Neural progenitor cell (in vitro differentiated cells): ENCODE measurements at regions not wholly inside any gene's neighbourhood (a gene's known extent, or its start where the extent isn't known, plus 50 kb on each side); places are given as distances from the start of the nearest gene placed in this dataset.
A peak's percentile ranks its signal among the peaks of the same experiment; 100 is the strongest.

ENCODE experiments used
- DNase-seq: peaks from one replicate; pipeline ENCODE4 v3.0.0-alpha.2; 2016; ENCODE audit warnings: low spot score
- H2AFZ ChIP-seq: fragments of 200-600 bp; sonication (generic); replicated peaks from 2 replicates; pipeline ENCODE4 v1.6.1; 2016; ENCODE audit warnings: antibody characterized with exemption
- H3F3A ChIP-seq: fragments of 200-600 bp; sonication (generic); 2 replicates; pipeline ENCODE4 v1.6.1; 2016; ENCODE audit warnings: antibody characterized with exemption, low read depth
- H3K27ac ChIP-seq: fragments of 200-600 bp; sonication (generic); 2 replicates; pipeline ENCODE4 v1.5.1; 2016; ENCODE audit warnings: mild to moderate bottlenecking
- H3K27me3 ChIP-seq: fragments of 200-600 bp; sonication (generic); 2 replicates; pipeline ENCODE4 v1.6.1; 2016; ENCODE audit warnings: mild to moderate bottlenecking, moderate library complexity
- H3K36me3 ChIP-seq: fragments of 200-600 bp; sonication (generic); 2 replicates; pipeline ENCODE4 v1.5.1; 2016
- H3K4me1 ChIP-seq: fragments of 200-600 bp; sonication (generic); 2 replicates; pipeline ENCODE4 v1.6.1; 2016; ENCODE audit warnings: mixed run types
- H3K4me2 ChIP-seq: fragments of 200-600 bp; sonication (generic); 2 replicates; pipeline ENCODE4 v1.6.1; 2016
- H3K4me3 ChIP-seq: fragments of 200-600 bp; sonication (generic); 2 replicates; pipeline ENCODE4 v1.5.1; 2016
- H3K79me2 ChIP-seq: fragments of 200-600 bp; sonication (generic); 2 replicates; pipeline ENCODE4 v1.6.1; 2016; ENCODE audit warnings: low read depth
- H3K9ac ChIP-seq: fragments of 200-600 bp; sonication (generic); 2 replicates; pipeline ENCODE4 v1.6.1; 2016
- H3K9me3 ChIP-seq: fragments of 200-600 bp; sonication (generic); 2 replicates; pipeline ENCODE4 v1.5.1; 2016; ENCODE audit warnings: low read depth
- H4K20me1 ChIP-seq: fragments of 200-600 bp; sonication (generic); 2 replicates; pipeline ENCODE4 v1.6.1; 2016; ENCODE audit warnings: low read depth
- H3K27ac Mint-ChIP-seq: 3 replicates; pipeline ENCODE4 v1.8.0; 2021; ENCODE audit warnings: mixed read lengths
- H3K27me3 Mint-ChIP-seq: 2 replicates; pipeline ENCODE4 v1.8.0; 2022; ENCODE audit warnings: low read depth, mild to moderate bottlenecking, inconsistent platforms, moderate library complexity, mixed read lengths; ENCODE audit not compliant: insufficient read depth
- H3K36me3 Mint-ChIP-seq: 3 replicates; pipeline ENCODE4 v1.8.0; 2021; ENCODE audit warnings: mixed read lengths
- H3K4me1 Mint-ChIP-seq: 3 replicates; pipeline ENCODE4 v1.8.0; 2021; ENCODE audit warnings: mixed read lengths
- H3K4me3 Mint-ChIP-seq: 3 replicates; pipeline ENCODE4 v1.8.0; 2021; ENCODE audit warnings: mild to moderate bottlenecking, moderate library complexity, mixed read lengths
- H3K9me3 Mint-ChIP-seq: 3 replicates; pipeline ENCODE4 v1.8.0; 2020; ENCODE audit warnings: mixed read lengths
- CTCF ChIP-seq: fragments of 200-600 bp; sonication (generic); IDR thresholded peaks from 2 replicates; pipeline ENCODE4 v1.5.1; 2017; ENCODE audit warnings: antibody characterized with exemption, mild to moderate bottlenecking
- EZH2 ChIP-seq: fragments of 200-600 bp; sonication (generic); IDR thresholded peaks from 2 replicates; pipeline ENCODE4 v1.6.1; 2017; ENCODE audit warnings: antibody characterized with exemption, mild to moderate bottlenecking, moderate library complexity
- EZH2phosphoT487 ChIP-seq: fragments of 200-600 bp; sonication (generic); IDR thresholded peaks from 2 replicates; pipeline ENCODE4 v1.6.1; 2017; ENCODE audit warnings: antibody characterized with exemption

GRCh38 chr9:85246541-85246940, 495.2 kb downstream of the AGTPBP1 start:
- DNase-seq, result no peak
- no peaks in the 10 kb centered on the region for H3K79me2 ChIP-seq
- Mint-ChIP-seq H3K36me3 (no peaks in the 10 kb centered on the region), H3K9me3 (no peaks in the 10 kb centered on the region), H3K4me3 (no peak overlapping the region), H3K4me1 (no peaks in the 10 kb centered on the region), H3K27ac (no peak overlapping the region), H3K27me3 (no peaks in the 10 kb centered on the region)
- no peaks in the 10 kb centered on the region for H3K4me1 ChIP-seq
- H3K27me3 ChIP-seq, result no peaks in the 10 kb centered on the region
- no peak for TF ChIP-seq CTCF
- TF ChIP-seq EZH2, result no peak
- TF ChIP-seq EZH2phosphoT487, result no peak
- H3K36me3 ChIP-seq, result no peaks in the 10 kb centered on the region
- no peak overlapping the region for H3K4me2 ChIP-seq
- H3K9me3 ChIP-seq, result no peaks in the 10 kb centered on the region
- H3K27ac ChIP-seq, result no peak overlapping the region
- no peaks in the 10 kb centered on the region for H3F3A ChIP-seq
- no peak overlapping the region for H2AFZ ChIP-seq
- H4K20me1 ChIP-seq, result no peaks in the 10 kb centered on the region
- no peak overlapping the region for H3K9ac ChIP-seq
- H3K4me3 ChIP-seq, result no peak overlapping the region

GRCh38 chr9:85244856-85245255, 496.9 kb downstream of the AGTPBP1 start:
- Histone ChIP-seq H2AFZ (no peak overlapping the region), H3K9ac (no peak overlapping the region), H3F3A (no peaks in the 10 kb centered on the region), H3K4me2 (no peak overlapping the region), H3K9me3 (no peaks in the 10 kb centered on the region), H3K27me3 (no peaks in the 10 kb centered on the region), H3K27ac (no peak overlapping the region), H3K79me2 (no peaks in the 10 kb centered on the region), H3K4me3 (no peak overlapping the region), H3K4me1 (no peaks in the 10 kb centered on the region), H3K36me3 (no peaks in the 10 kb centered on the region), H4K20me1 (no peaks in the 10 kb centered on the region)
- no peak for TF ChIP-seq EZH2
- TF ChIP-seq CTCF, result no peak
- TF ChIP-seq EZH2phosphoT487, result no peak
- Mint-ChIP-seq H3K9me3 (no peaks in the 10 kb centered on the region), H3K4me1 (no peaks in the 10 kb centered on the region), H3K36me3 (no peaks in the 10 kb centered on the region), H3K27ac (no peak overlapping the region), H3K27me3 (no peaks in the 10 kb centered on the region), H3K4me3 (no peak overlapping the region)
- peak; percentile 23 for DNase-seq

GRCh38 chr9:85243977-85244376, 497.8 kb downstream of the AGTPBP1 start:
- Mint-ChIP-seq H3K4me3 (no peak overlapping the region), H3K36me3 (no peaks in the 10 kb centered on the region), H3K27me3 (no peaks in the 10 kb centered on the region), H3K9me3 (no peaks in the 10 kb centered on the region), H3K27ac (no peak overlapping the region), H3K4me1 (no peaks in the 10 kb centered on the region)
- TF ChIP-seq CTCF (no peak), EZH2 (no peak), EZH2phosphoT487 (no peak)
- Histone ChIP-seq H4K20me1 (no peaks in the 10 kb centered on the region), H3K4me1 (no peaks in the 10 kb centered on the region), H3F3A (no peaks in the 10 kb centered on the region), H3K4me2 (no peak overlapping the region), H3K9ac (no peak overlapping the region), H3K79me2 (no peaks in the 10 kb centered on the region), H3K4me3 (no peak overlapping the region), H2AFZ (no peak overlapping the region), H3K27me3 (no peaks in the 10 kb centered on the region), H3K9me3 (no peaks in the 10 kb centered on the region), H3K27ac (no peak overlapping the region), H3K36me3 (no peaks in the 10 kb centered on the region)
- DNase-seq, result no peak

- Mint-ChIP-seq H3K4me3 (no peak overlapping the region), H3K9me3 (no peaks in the 10 kb centered on the region), H3K36me3 (no peaks in the 10 kb centered on the region), H3K4me1 (no peaks in the 10 kb centered on the region), H3K27ac (no peak overlapping the region), H3K27me3 (peaks cover 2% of the 10 kb centered on the region)
- Histone ChIP-seq H3F3A (no peaks in the 10 kb centered on the region), H3K4me2 (no peak overlapping the region), H3K4me3 (no peak overlapping the region), H3K9me3 (no peaks in the 10 kb centered on the region), H3K9ac (no peak overlapping the region), H3K27ac (no peak overlapping the region), H2AFZ (no peak overlapping the region), H3K4me1 (no peaks in the 10 kb centered on the region), H3K36me3 (no peaks in the 10 kb centered on the region), H3K27me3 (no peaks in the 10 kb centered on the region), H3K79me2 (no peaks in the 10 kb centered on the region), H4K20me1 (no peaks in the 10 kb centered on the region)
- no peak for DNase-seq
- no peak for TF ChIP-seq EZH2phosphoT487
These were observed 504.3 kb downstream of the AGTPBP1 start for GRCh38 chr9:85237478-85237877.
